GM23338 (cell line): ENCODE measurements at regions not wholly inside any gene's neighbourhood (a gene's known extent, or its start where the extent isn't known, plus 50 kb on each side); places are given as distances from the start of the nearest gene placed in this dataset.

ENCODE experiments used
- ATAC-seq: fragments of 200-7000 bp; cut with Tn5 transposase; 3 replicates; pipeline ENCODE4 v1.9.1; 2020
- DNase-seq: peaks from one replicate; pipeline ENCODE4 v3.0.0-alpha.2; 2015; ENCODE audit warnings: low spot score
- H2AFZ ChIP-seq: fragments of 200-600 bp; sonication (generic); 2 replicates; pipeline ENCODE4 v1.8.0; 2016; ENCODE audit warnings: antibody characterized with exemption, mild to moderate bottlenecking, moderate library complexity
- H3F3A ChIP-seq: fragments of 200-600 bp; sonication (generic); replicated peaks from 2 replicates; pipeline ENCODE4 v1.8.0; 2017; ENCODE audit warnings: antibody characterized with exemption, mixed run types, low read depth
- H3K27ac ChIP-seq: fragments of 200-600 bp; sonication (generic); 2 replicates; pipeline ENCODE4 v1.6.1; 2016; ENCODE audit warnings: low read depth
- H3K27me3 ChIP-seq: fragments of 200-600 bp; sonication (generic); 2 replicates; pipeline ENCODE4 v1.8.0; 2016; ENCODE audit warnings: mild to moderate bottlenecking, mixed run types, moderate library complexity; ENCODE audit not compliant: insufficient read depth
- H3K36me3 ChIP-seq: fragments of 200-600 bp; sonication (generic); 2 replicates; pipeline ENCODE4 v1.8.0; 2016; ENCODE audit warnings: mild to moderate bottlenecking; ENCODE audit not compliant: insufficient read depth
- H3K4me1 ChIP-seq: fragments of 200-600 bp; sonication (generic); 2 replicates; pipeline ENCODE4 v1.8.0; 2016; ENCODE audit warnings: mild to moderate bottlenecking, moderate library complexity; ENCODE audit not compliant: insufficient read depth
- H3K4me2 ChIP-seq: fragments of 200-600 bp; sonication (generic); 2 replicates; pipeline ENCODE4 v1.7.1; 2017; ENCODE audit warnings: mixed run types
- H3K4me3 ChIP-seq: fragments of 200-600 bp; sonication (generic); 2 replicates; pipeline ENCODE4 v1.6.1; 2016; ENCODE audit warnings: mixed run types
- H3K79me2 ChIP-seq: fragments of 200-600 bp; sonication (generic); replicated peaks from 2 replicates; pipeline ENCODE4 v1.8.0; 2017; ENCODE audit warnings: mild to moderate bottlenecking; ENCODE audit not compliant: insufficient read depth
- H3K9me2 ChIP-seq: fragments of 200-600 bp; sonication (generic); 2 replicates; pipeline ENCODE4 v1.8.0; 2017; ENCODE audit not compliant: insufficient read depth
- H4K20me1 ChIP-seq: fragments of 200-600 bp; sonication (generic); replicated peaks from 2 replicates; pipeline ENCODE4 v1.8.0; 2017; ENCODE audit warnings: mild to moderate bottlenecking; ENCODE audit not compliant: insufficient read depth
- H3K27ac Mint-ChIP-seq: 2 replicates; pipeline ENCODE4 v1.8.0; 2020; ENCODE audit warnings: inconsistent platforms, mild to moderate bottlenecking, moderate library complexity, mixed read lengths
- H3K27me3 Mint-ChIP-seq: 3 replicates; pipeline ENCODE4 v1.8.0; 2022; ENCODE audit warnings: low read depth, mild to moderate bottlenecking, moderate library complexity, mixed read lengths, inconsistent platforms; ENCODE audit not compliant: insufficient read depth, poor library complexity
- H3K36me3 Mint-ChIP-seq: 3 replicates; pipeline ENCODE4 v1.8.0; 2021; ENCODE audit warnings: low read depth, mild to moderate bottlenecking, inconsistent platforms, moderate library complexity, mixed read lengths
- H3K4me1 Mint-ChIP-seq: 3 replicates; pipeline ENCODE4 v1.8.0; 2020; ENCODE audit warnings: mild to moderate bottlenecking, inconsistent platforms, mixed read lengths
- H3K4me3 Mint-ChIP-seq: 3 replicates; pipeline ENCODE4 v1.8.0; 2021; ENCODE audit warnings: moderate library complexity, mild to moderate bottlenecking, inconsistent platforms, mixed read lengths
- H3K9me3 Mint-ChIP-seq: 3 replicates; pipeline ENCODE4 v1.8.0; 2020; ENCODE audit warnings: moderate library complexity, mild to moderate bottlenecking, inconsistent platforms, mixed read lengths
- CTCF ChIP-seq, 2 experiments: fragments of 200-600 bp in 1 of 2; sonication (generic) in 1 of 2; conservative IDR thresholded peaks; 2 replicates each; pipeline versions ENCODE4 v1.5.1 to v1.6.1; 2016 to 2017; ENCODE audit warnings: antibody characterized with exemption in 2 of 2, low read depth in 2 of 2, mild to moderate bottlenecking in 2 of 2, moderate library complexity in 1 of 2
- EZH2 ChIP-seq: fragments of 200-600 bp; sonication (generic); IDR thresholded peaks from one replicate; pipeline ENCODE4 v1.8.0; 2017; ENCODE audit warnings: antibody characterized with exemption, mild to moderate bottlenecking, low read depth; ENCODE audit not compliant: unreplicated experiment
- JUNB ChIP-seq: IDR thresholded peaks from one replicate; pipeline ENCODE4 v1.6.1; 2016; ENCODE audit warnings: antibody characterized with exemption; ENCODE audit not compliant: unreplicated experiment
- NANOG ChIP-seq: IDR thresholded peaks from 2 replicates; pipeline ENCODE4 v1.6.1; 2016; ENCODE audit warnings: antibody characterized with exemption, borderline replicate concordance
- REST ChIP-seq: IDR thresholded peaks from one replicate; pipeline ENCODE4 v1.6.1; 2018; ENCODE audit warnings: antibody characterized with exemption; ENCODE audit not compliant: unreplicated experiment
- STAT1 ChIP-seq: IDR thresholded peaks from one replicate; pipeline ENCODE4 v1.6.1; 2016; ENCODE audit warnings: antibody characterized with exemption; ENCODE audit not compliant: unreplicated experiment
- ZNF114 ChIP-seq: fragments of 250-450 bp; sonication (Bioruptor Pico); IDR thresholded peaks from 2 replicates; pipeline ENCODE4 v1.5.0; 2020; ENCODE audit warnings: mild to moderate bottlenecking, moderate library complexity
- ZNF331 ChIP-seq: fragments of 250-450 bp; sonication (Bioruptor Pico); IDR thresholded peaks from 2 replicates; pipeline ENCODE4 v1.5.0; 2020; ENCODE audit warnings: low read depth, mild to moderate bottlenecking, moderate library complexity
- ZNF462 ChIP-seq: fragments of 250-450 bp; sonication (Bioruptor Pico); IDR thresholded peaks from 2 replicates; pipeline ENCODE4 v1.5.0; 2020; ENCODE audit warnings: mild to moderate bottlenecking, moderate library complexity

- Histone ChIP-seq H3K36me3 (no peaks in the 10 kb centered on the region), H4K20me1 (peaks cover 5% of the 10 kb centered on the region; the same call in 1 of the 2 replicates), H3K4me1 (peaks cover 2% of the 10 kb centered on the region; the same call in 1 of the 2 replicates), H3K9me2 (no peaks in the 10 kb centered on the region), H3K4me2 (no peak overlapping the region), H3F3A (no peaks in the 10 kb centered on the region), H3K27ac (no peak overlapping the region), H3K27me3 (no peaks in the 10 kb centered on the region), H3K4me3 (no peak overlapping the region), H2AFZ (no peak overlapping the region), H3K79me2 (no peaks in the 10 kb centered on the region)
- ATAC-seq (no peak), DNase-seq (no peak)
- TF ChIP-seq ZNF462 (no peak), NANOG (no peak), CTCF (conservative IDR thresholded peaks at IDR 0.05; ENCODE audit: low read depth in 2 of 2) (no peak), STAT1 (no peak), ZNF331 (CRISPR knock-in tag) (no peak), EZH2 (no peak), REST (no peak), JUNB (no peak), ZNF114 (CRISPR knock-in tag) (no peak)
- Mint-ChIP-seq H3K4me1 (peaks cover 9% of the 10 kb centered on the region), H3K4me3 (no peak overlapping the region), H3K27ac (no peak overlapping the region), H3K9me3 (peaks cover 4% of the 10 kb centered on the region; the same call in 1 of the 3 replicates), H3K36me3 (peaks cover 8% of the 10 kb centered on the region; the same call in 1 of the 3 replicates), H3K27me3 (no peaks in the 10 kb centered on the region)
Observed at GRCh38 chr15:97346221-97346620, 614.3 kb upstream of the ARRDC4 start.
